ENCODE measurements at regions not wholly inside any gene's neighbourhood (a gene's known extent, or its start where the extent isn't known, plus 50 kb on each side); places are given as distances from the start of the nearest gene placed in this dataset.

GRCh38 chr2:4408321-4408720 is 704.9 kb downstream of the DCDC2C start:
- TF ChIP-seq CTCF (conservative IDR thresholded peaks at IDR 0.05; ENCODE audit: control insufficient read depth, insufficient read depth, low read depth, low read length) = no peak
- DNase-seq (ENCODE audit: low read depth) = no peak
- no peak overlapping the region for H3K4me3 ChIP-seq (ENCODE audit: control insufficient read depth, low read depth, low read length)

- no peak overlapping the region for H3K4me3 ChIP-seq (ENCODE audit: control insufficient read depth, low read depth, low read length)
- no peak for TF ChIP-seq CTCF (conservative IDR thresholded peaks at IDR 0.05; ENCODE audit: control insufficient read depth, insufficient read depth, low read depth, low read length)
- DNase-seq (ENCODE audit: low read depth) = no peak
These were observed 709.3 kb downstream of the DCDC2C start for GRCh38 chr2:4412637-4413187.

- no peak for DNase-seq (ENCODE audit: low read depth)
- no peak for TF ChIP-seq CTCF (conservative IDR thresholded peaks at IDR 0.05; ENCODE audit: control insufficient read depth, insufficient read depth, low read depth, low read length)
- H3K4me3 ChIP-seq (ENCODE audit: control insufficient read depth, low read depth, low read length) = no peak overlapping the region
These were observed 711.8 kb downstream of the DCDC2C start for GRCh38 chr2:4415171-4415570.

- no peak for DNase-seq (ENCODE audit: low read depth)
- TF ChIP-seq CTCF (conservative IDR thresholded peaks at IDR 0.05; ENCODE audit: control insufficient read depth, insufficient read depth, low read depth, low read length) = no peak
- H3K4me3 ChIP-seq (ENCODE audit: control insufficient read depth, low read depth, low read length) = no peak overlapping the region
These were observed 712.5 kb downstream of the DCDC2C start for GRCh38 chr2:4415810-4416413.

- no peak for DNase-seq (ENCODE audit: low read depth)
- TF ChIP-seq CTCF (conservative IDR thresholded peaks at IDR 0.05; ENCODE audit: control insufficient read depth, insufficient read depth, low read depth, low read length) = no peak
- no peak overlapping the region for H3K4me3 ChIP-seq (ENCODE audit: control insufficient read depth, low read depth, low read length)
These were observed 713.1 kb downstream of the DCDC2C start for GRCh38 chr2:4416431-4416830.

- TF ChIP-seq CTCF (conservative IDR thresholded peaks at IDR 0.05; ENCODE audit: control insufficient read depth, insufficient read depth, low read depth, low read length) = no peak
- no peak overlapping the region for H3K4me3 ChIP-seq (ENCODE audit: control insufficient read depth, low read depth, low read length)
- DNase-seq (ENCODE audit: low read depth) = no peak
These were observed 714.4 kb downstream of the DCDC2C start for GRCh38 chr2:4417771-4418170.
